ENCODE measurements at regions not wholly inside any gene's neighbourhood (a gene's known extent, or its start where the extent isn't known, plus 50 kb on each side); places are given as distances from the start of the nearest gene placed in this dataset.
A peak's percentile ranks its signal among the peaks of the same experiment; 100 is the strongest.

DNA sequence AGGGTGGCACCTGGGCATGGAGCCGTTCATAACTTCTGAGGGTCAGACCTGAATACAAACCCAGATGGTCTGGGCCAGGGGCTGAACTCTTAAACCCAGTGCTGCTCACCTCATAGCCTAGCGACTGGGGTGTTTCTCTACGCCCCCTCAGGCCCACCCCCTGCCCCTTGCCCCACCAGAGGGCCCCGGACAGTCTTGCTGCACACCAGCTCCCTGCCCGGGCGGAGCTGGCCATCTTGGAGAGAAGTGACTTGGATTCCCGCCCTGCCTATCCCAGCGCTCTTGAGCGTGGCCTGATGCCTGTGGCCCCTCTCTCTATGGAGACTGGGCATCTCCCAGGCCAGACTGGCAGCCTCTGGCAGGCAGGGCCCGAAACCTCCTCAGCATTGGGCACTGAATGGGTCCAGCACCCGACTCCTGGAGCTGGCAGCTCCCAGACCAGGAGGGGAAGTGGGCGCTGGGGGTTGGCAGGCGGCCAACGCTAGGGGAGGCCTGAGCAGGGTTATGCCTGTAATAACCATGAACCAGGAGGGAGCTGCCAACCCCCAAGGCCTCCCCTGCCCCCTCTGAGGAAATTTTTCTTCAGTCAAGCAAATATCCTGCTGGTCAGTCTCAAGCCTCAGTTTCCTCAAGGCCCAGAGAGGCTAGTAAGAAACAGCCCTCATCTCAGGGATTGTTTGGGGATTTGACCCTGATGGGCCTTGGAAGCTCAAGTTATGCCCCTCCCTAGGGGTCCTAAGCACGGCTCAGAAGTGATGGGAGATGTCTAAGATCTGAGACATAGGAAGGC is 169.5 kb downstream of the VEGFA start:
- no peak overlapping the region for H3K4me3 Mint-ChIP-seq
- no peak overlapping the region for H2BK12ac ChIP-seq (ENCODE audit: insufficient read length, low read depth, low read length)
- H3K9ac ChIP-seq (ENCODE audit: extremely low read depth, insufficient read length, low read length), result no peak overlapping the region
- no peak for TF ChIP-seq CTCF (conservative IDR thresholded peaks at IDR 0.05)
- no peak overlapping the region for H4K8ac ChIP-seq (replicated peaks; ENCODE audit: insufficient read length, low read depth, low read length)
- H3K27ac ChIP-seq (ENCODE audit: insufficient read length, low read depth, low read length), result no peak overlapping the region
- no peak overlapping the region for H2AFZ ChIP-seq (ENCODE audit: low read length)
- no peak overlapping the region for H3T11ph ChIP-seq (ENCODE audit: low read length)
- no peaks in the 10 kb centered on the region; the same call in 1 of the 2 replicates for H3K4me1 ChIP-seq (ENCODE audit: insufficient read depth, low read length)
- peak; percentile 18 for DNase-seq
- no peak overlapping the region for H2BK120ac ChIP-seq (ENCODE audit: low read depth, low read length, poor library complexity, severe bottlenecking)
- H3K23me2 ChIP-seq (ENCODE audit: insufficient read length, low read depth, low read length, poor library complexity, severe bottlenecking), result no peaks in the 10 kb centered on the region
- H2BK20ac ChIP-seq (ENCODE audit: low read depth, low read length, poor library complexity, severe bottlenecking), result no peak overlapping the region
- no peak overlapping the region for H3K56ac ChIP-seq (ENCODE audit: insufficient read length, low read depth, low read length)
- H3K14ac ChIP-seq (ENCODE audit: insufficient read depth, low read length), result no peak overlapping the region
- no peaks in the 10 kb centered on the region for H3K9me3 ChIP-seq (ENCODE audit: control insufficient read depth, low read depth, low read length)
- no peak overlapping the region for H2AK5ac ChIP-seq (ENCODE audit: insufficient read length, low read length)
- no peak overlapping the region for H4K5ac ChIP-seq (ENCODE audit: insufficient read length, low read depth, low read length)
- no peak overlapping the region for H4K91ac ChIP-seq (ENCODE audit: insufficient read length, low read depth, low read length)
- peaks cover 11 to 23% of the 10 kb centered on the region in 2 experiments for H3K4me1 Mint-ChIP-seq
- no peak overlapping the region for H2BK5ac ChIP-seq (ENCODE audit: insufficient read length, low read length)
- H3K18ac ChIP-seq (ENCODE audit: insufficient read length, low read depth, low read length), result no peak overlapping the region
- H3K23ac ChIP-seq (ENCODE audit: insufficient read length, low read depth, low read length), result no peak overlapping the region
- H3K27me3 ChIP-seq (ENCODE audit: insufficient read depth, low read length), result no peaks in the 10 kb centered on the region
- no peaks in the 10 kb centered on the region for H3K79me2 ChIP-seq (ENCODE audit: insufficient read depth, low read length)
- H3K27ac Mint-ChIP-seq, result no peak overlapping the region
- no peaks in the 10 kb centered on the region for H3K27me3 Mint-ChIP-seq (ENCODE audit: low read depth)
- no peak overlapping the region for H3K4ac ChIP-seq (ENCODE audit: low read depth, low read length)
- no peaks in the 10 kb centered on the region for H3K79me1 ChIP-seq (ENCODE audit: insufficient read depth, low read depth, low read length, poor library complexity, severe bottlenecking)
- no peaks in the 10 kb centered on the region for H3K36me3 Mint-ChIP-seq (ENCODE audit: insufficient read depth in 1 of 3, low read depth in 3 of 3)
- H4K20me1 ChIP-seq (ENCODE audit: control insufficient read depth, insufficient read depth, insufficient read length), result no peaks in the 10 kb centered on the region
- H2BK15ac ChIP-seq (ENCODE audit: low read depth, low read length), result no peak overlapping the region
- H3K9me3 Mint-ChIP-seq, result no peaks in the 10 kb centered on the region; a peak in 1 of 5 replicates
- no peak overlapping the region for H3K4me2 ChIP-seq (ENCODE audit: insufficient read depth, insufficient read length, low read length)
- no CpG with 5 or more reads among the region's 15 CpGs for WGBS (ENCODE audit: extremely low coverage, insufficient read length, low lambda C conversion rate)
